Neural crest cell (in vitro differentiated cells): ENCODE measurements at regions not wholly inside any gene's neighbourhood (a gene's known extent, or its start where the extent isn't known, plus 50 kb on each side); places are given as distances from the start of the nearest gene placed in this dataset.
"Not testable (repeated sequence)": the region's sequence is repeated elsewhere in the genome, so short reads cannot be mapped to it uniquely, and the experiment has no call there.

ENCODE experiments used
- DNase-seq: peaks from one replicate; pipeline ENCODE4 v3.0.0; 2021; ENCODE audit warnings: low read depth, mixed read lengths, low spot score
- H3K27ac Mint-ChIP-seq: one replicate; pipeline ENCODE4 v1.8.0; 2021; ENCODE audit warnings: mild to moderate bottlenecking, mixed read lengths; ENCODE audit not compliant: unreplicated experiment
- H3K27me3 Mint-ChIP-seq: 2 replicates; pipeline ENCODE4 v1.8.0; 2021; ENCODE audit warnings: low read depth, mild to moderate bottlenecking, mixed read lengths
- H3K36me3 Mint-ChIP-seq: 2 replicates; pipeline ENCODE4 v1.8.0; 2021; ENCODE audit warnings: low read depth, mild to moderate bottlenecking, mixed read lengths
- H3K4me1 Mint-ChIP-seq: 2 replicates; pipeline ENCODE4 v1.8.0; 2021; ENCODE audit warnings: mixed read lengths
- H3K4me3 Mint-ChIP-seq: one replicate; pipeline ENCODE4 v1.8.0; 2021; ENCODE audit warnings: mild to moderate bottlenecking, mixed read lengths
- H3K9me3 Mint-ChIP-seq: 2 replicates; pipeline ENCODE4 v1.8.0; 2021; ENCODE audit warnings: mixed read lengths
- CTCF ChIP-seq: fragments of 200-600 bp; sonication (generic); conservative IDR thresholded peaks from 2 replicates; pipeline ENCODE4 v1.5.0; 2021; ENCODE audit warnings: antibody characterized with exemption, mild to moderate bottlenecking

DNA sequence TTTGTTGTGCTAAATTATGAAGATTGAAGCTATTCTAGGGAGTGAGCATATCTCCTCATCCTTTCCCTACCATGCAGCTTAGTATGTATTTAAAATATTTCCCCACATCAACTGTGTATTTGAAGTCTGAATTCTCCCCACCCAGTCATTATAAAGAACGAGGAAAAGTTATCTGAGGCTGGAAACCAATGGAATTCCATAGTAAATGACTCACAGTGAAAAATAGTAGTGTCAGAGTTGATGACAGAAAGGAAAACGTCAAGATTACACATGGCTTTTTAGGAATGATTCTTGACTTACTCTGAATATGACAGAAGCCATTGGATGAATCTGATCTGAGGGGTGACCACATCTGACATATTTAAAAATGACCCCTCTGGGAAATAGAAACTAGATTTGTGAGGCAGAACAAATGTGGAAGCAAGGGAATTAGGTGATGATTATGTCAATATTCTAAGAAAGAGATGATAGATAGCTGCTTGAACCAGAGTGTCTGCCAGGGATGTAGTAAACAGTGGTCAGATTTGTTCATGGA lies 1768.9 kb upstream of the CDH9 start:
- Mint-ChIP-seq H3K27me3 (no peaks in the 10 kb centered on the region), H3K9me3 (no peaks in the 10 kb centered on the region), H3K36me3 (no peaks in the 10 kb centered on the region), H3K4me1 (no peaks in the 10 kb centered on the region), H3K4me3 (no peak overlapping the region), H3K27ac (no peak overlapping the region)
- no peak for TF ChIP-seq CTCF
- no peak for DNase-seq

- H3K27me3 Mint-ChIP-seq, H3K9me3 Mint-ChIP-seq, H3K36me3 Mint-ChIP-seq, H3K27ac Mint-ChIP-seq, H3K4me3 Mint-ChIP-seq, H3K4me1 Mint-ChIP-seq, DNase-seq: not testable (repeated sequence)
Observed at GRCh38 chr5:28799035-28799434, 1760.6 kb upstream of the CDH9 start.

DNA sequence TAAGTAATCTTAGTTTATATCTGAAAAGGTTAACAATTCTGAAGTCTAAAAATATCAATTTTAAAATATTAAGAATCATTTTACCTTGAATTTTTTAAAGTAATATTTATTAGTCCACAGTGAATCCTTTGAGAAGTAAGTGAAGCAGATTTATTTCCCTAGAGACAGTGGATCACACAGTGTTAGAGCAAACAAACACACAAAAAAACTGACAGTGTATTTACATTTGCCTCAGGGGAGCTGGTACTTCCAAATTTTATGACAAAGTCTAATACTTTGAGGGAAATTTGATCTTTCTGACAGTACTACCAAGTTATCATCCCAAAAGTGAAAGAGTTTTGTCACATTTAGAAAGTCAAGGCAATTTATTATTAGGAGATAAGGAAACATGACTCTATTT lies 1750.6 kb upstream of the CDH9 start:
- no peaks in the 10 kb centered on the region for H3K4me1 Mint-ChIP-seq
- H3K4me3 Mint-ChIP-seq = no peak overlapping the region
- no peak for TF ChIP-seq CTCF
- no peak overlapping the region for H3K27ac Mint-ChIP-seq
- H3K27me3 Mint-ChIP-seq = no peaks in the 10 kb centered on the region
- H3K36me3 Mint-ChIP-seq = no peaks in the 10 kb centered on the region
- peaks cover 7% of the 10 kb centered on the region for H3K9me3 Mint-ChIP-seq
- no peak for DNase-seq

GRCh38 chr5:28780083-28780692 lies 1741.8 kb upstream of the CDH9 start:
- no peak for DNase-seq
- Mint-ChIP-seq H3K27me3 (no peaks in the 10 kb centered on the region), H3K4me3 (no peak overlapping the region), H3K4me1 (no peaks in the 10 kb centered on the region), H3K36me3 (no peaks in the 10 kb centered on the region), H3K9me3 (no peaks in the 10 kb centered on the region), H3K27ac (no peak overlapping the region)
- TF ChIP-seq CTCF = no peak

- Mint-ChIP-seq H3K27ac (no peak overlapping the region), H3K4me3 (no peak overlapping the region), H3K36me3 (no peaks in the 10 kb centered on the region), H3K27me3 (no peaks in the 10 kb centered on the region), H3K9me3 (no peaks in the 10 kb centered on the region), H3K4me1 (no peaks in the 10 kb centered on the region)
- TF ChIP-seq CTCF = peak; percentile 63
- DNase-seq = no peak
Observed at GRCh38 chr5:28779161-28779754, 1740.9 kb upstream of the CDH9 start.

DNA sequence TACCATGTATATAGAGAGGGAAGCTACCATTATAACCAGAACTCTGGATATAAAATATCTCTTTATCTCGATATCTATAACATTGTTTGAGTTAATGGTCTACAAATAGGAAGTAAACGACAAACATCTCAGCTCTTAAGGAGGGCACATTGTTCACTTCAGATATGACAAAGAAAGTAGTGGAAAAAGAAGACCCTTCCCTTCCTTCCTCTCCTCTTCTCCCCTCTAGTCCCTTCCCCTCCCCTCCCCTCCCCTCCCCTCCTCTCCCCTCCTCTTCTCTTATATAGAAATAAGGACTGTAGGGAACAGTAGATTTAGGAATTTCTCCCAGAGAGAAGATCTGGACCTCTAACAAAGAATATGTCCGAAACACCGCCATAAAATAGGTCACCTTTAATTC lies 1731.9 kb upstream of the CDH9 start:
- DNase-seq = no peak
- TF ChIP-seq CTCF = no peak
- H3K36me3 Mint-ChIP-seq = no peaks in the 10 kb centered on the region
- H3K27me3 Mint-ChIP-seq = no peaks in the 10 kb centered on the region
- H3K4me1 Mint-ChIP-seq = no peaks in the 10 kb centered on the region
- H3K27ac Mint-ChIP-seq = no peak overlapping the region
- H3K9me3 Mint-ChIP-seq = no peaks in the 10 kb centered on the region
- H3K4me3 Mint-ChIP-seq = no peak overlapping the region
